ENCODE measurements at regions not wholly inside any gene's neighbourhood (a gene's known extent, or its start where the extent isn't known, plus 50 kb on each side); places are given as distances from the start of the nearest gene placed in this dataset.

- Histone ChIP-seq H3K9ac (ENCODE audit: low read length) (no peak overlapping the region), H3K4me3 (ENCODE audit: low read length) (no peak overlapping the region), H3K27me3 (ENCODE audit: control insufficient read depth, insufficient read depth, low read length) (no peaks in the 10 kb centered on the region), H3K27ac (ENCODE audit: low read depth, low read length) (no peak overlapping the region), H3K36me3 (ENCODE audit: control insufficient read depth, insufficient read depth, low read length) (no peaks in the 10 kb centered on the region), H3K4me1 (ENCODE audit: control insufficient read depth, insufficient read depth, low read length) (no peaks in the 10 kb centered on the region)
Observed at GRCh38 chr10:61148451-61148850, 204.5 kb upstream of the RHOBTB1 start.

DNA sequence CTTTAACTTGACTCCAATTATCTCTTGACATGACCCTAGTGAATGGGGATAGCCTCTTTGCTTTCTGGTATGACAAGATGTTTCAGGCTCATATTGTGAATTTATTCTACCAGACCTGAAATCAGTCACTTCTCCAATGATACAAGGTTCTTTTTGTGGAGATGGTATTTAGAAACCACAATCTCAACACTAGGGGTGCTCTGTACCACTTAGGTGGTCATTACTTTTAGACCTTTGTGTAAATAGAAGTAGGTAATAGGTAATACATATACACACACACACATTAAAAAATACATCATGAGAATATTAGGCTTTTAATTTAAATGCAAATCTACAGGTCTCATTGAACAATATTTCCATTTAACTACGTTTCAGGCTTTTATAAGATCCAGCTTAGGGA is 199.0 kb upstream of the RHOBTB1 start:
- Histone ChIP-seq H3K9ac (ENCODE audit: low read length) (no peak overlapping the region), H3K27ac (ENCODE audit: low read depth, low read length) (no peak overlapping the region), H3K27me3 (ENCODE audit: control insufficient read depth, insufficient read depth, low read length) (no peaks in the 10 kb centered on the region), H3K4me1 (ENCODE audit: control insufficient read depth, insufficient read depth, low read length) (no peaks in the 10 kb centered on the region), H3K4me3 (ENCODE audit: low read length) (no peak overlapping the region), H3K36me3 (ENCODE audit: control insufficient read depth, insufficient read depth, low read length) (no peaks in the 10 kb centered on the region)

GRCh38 chr10:61140765-61141392 is 196.9 kb upstream of the RHOBTB1 start:
- H3K4me3 ChIP-seq (ENCODE audit: low read length): no peak overlapping the region
- no peak overlapping the region for H3K27ac ChIP-seq (ENCODE audit: low read depth, low read length)
- no peaks in the 10 kb centered on the region for H3K4me1 ChIP-seq (ENCODE audit: control insufficient read depth, insufficient read depth, low read length)
- no peaks in the 10 kb centered on the region for H3K36me3 ChIP-seq (ENCODE audit: control insufficient read depth, insufficient read depth, low read length)
- H3K27me3 ChIP-seq (ENCODE audit: control insufficient read depth, insufficient read depth, low read length): no peaks in the 10 kb centered on the region
- H3K9ac ChIP-seq (ENCODE audit: low read length): no peak overlapping the region

- no peaks in the 10 kb centered on the region for H3K27me3 ChIP-seq (ENCODE audit: control insufficient read depth, insufficient read depth, low read length)
- H3K9ac ChIP-seq (ENCODE audit: low read length): no peak overlapping the region
- H3K27ac ChIP-seq (ENCODE audit: low read depth, low read length): no peak overlapping the region
- H3K4me1 ChIP-seq (ENCODE audit: control insufficient read depth, insufficient read depth, low read length): no peaks in the 10 kb centered on the region
- no peaks in the 10 kb centered on the region for H3K36me3 ChIP-seq (ENCODE audit: control insufficient read depth, insufficient read depth, low read length)
- no peak overlapping the region for H3K4me3 ChIP-seq (ENCODE audit: low read length)
Observed at GRCh38 chr10:61139592-61139953, 195.6 kb upstream of the RHOBTB1 start.

GRCh38 chr10:61138708-61139591 is 195.0 kb upstream of the RHOBTB1 start:
- no peaks in the 10 kb centered on the region for H3K36me3 ChIP-seq (ENCODE audit: control insufficient read depth, insufficient read depth, low read length)
- no peaks in the 10 kb centered on the region for H3K4me1 ChIP-seq (ENCODE audit: control insufficient read depth, insufficient read depth, low read length)
- no peak overlapping the region for H3K9ac ChIP-seq (ENCODE audit: low read length)
- no peaks in the 10 kb centered on the region for H3K27me3 ChIP-seq (ENCODE audit: control insufficient read depth, insufficient read depth, low read length)
- no peak overlapping the region for H3K27ac ChIP-seq (ENCODE audit: low read depth, low read length)
- H3K4me3 ChIP-seq (ENCODE audit: low read length): no peak overlapping the region

- no peaks in the 10 kb centered on the region for H3K27me3 ChIP-seq (ENCODE audit: control insufficient read depth, insufficient read depth, low read length)
- H3K4me1 ChIP-seq (ENCODE audit: control insufficient read depth, insufficient read depth, low read length): no peaks in the 10 kb centered on the region
- no peak overlapping the region for H3K9ac ChIP-seq (ENCODE audit: low read length)
- H3K4me3 ChIP-seq (ENCODE audit: low read length): no peak overlapping the region
- no peak overlapping the region for H3K27ac ChIP-seq (ENCODE audit: low read depth, low read length)
- no peaks in the 10 kb centered on the region for H3K36me3 ChIP-seq (ENCODE audit: control insufficient read depth, insufficient read depth, low read length)
Observed at GRCh38 chr10:61136139-61136538, 192.2 kb upstream of the RHOBTB1 start.

DNA sequence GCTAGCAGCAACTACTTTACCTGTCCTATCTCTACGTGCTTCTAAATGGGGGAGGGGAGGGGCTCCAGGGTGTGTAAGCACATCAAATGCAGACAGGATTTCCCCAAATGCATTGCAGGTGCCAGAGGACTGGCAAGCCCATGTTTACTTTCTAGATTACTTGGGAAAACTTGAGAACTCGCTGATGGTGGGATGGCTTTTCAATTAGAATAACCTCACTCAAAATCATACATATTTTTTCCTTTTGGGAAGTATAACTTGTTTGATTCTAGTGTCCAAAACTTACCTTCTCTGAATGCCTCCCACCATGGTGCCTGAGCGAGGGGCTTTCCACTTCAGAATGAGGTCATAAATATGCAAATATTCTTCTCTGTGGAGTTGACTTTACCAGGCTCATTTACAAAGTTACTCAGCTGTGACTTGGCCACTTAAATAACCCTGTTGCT is 191.3 kb upstream of the RHOBTB1 start:
- no peak overlapping the region for H3K9ac ChIP-seq (ENCODE audit: low read length)
- no peaks in the 10 kb centered on the region for H3K27me3 ChIP-seq (ENCODE audit: control insufficient read depth, insufficient read depth, low read length)
- no peak overlapping the region for H3K27ac ChIP-seq (ENCODE audit: low read depth, low read length)
- no peaks in the 10 kb centered on the region for H3K4me1 ChIP-seq (ENCODE audit: control insufficient read depth, insufficient read depth, low read length)
- no peaks in the 10 kb centered on the region for H3K36me3 ChIP-seq (ENCODE audit: control insufficient read depth, insufficient read depth, low read length)
- H3K4me3 ChIP-seq (ENCODE audit: low read length): no peak overlapping the region

GRCh38 chr10:61130366-61130765 is 186.4 kb upstream of the RHOBTB1 start:
- no peaks in the 10 kb centered on the region for H3K36me3 ChIP-seq (ENCODE audit: control insufficient read depth, insufficient read depth, low read length)
- no peak overlapping the region for H3K9ac ChIP-seq (ENCODE audit: low read length)
- H3K4me3 ChIP-seq (ENCODE audit: low read length): no peak overlapping the region
- no peak overlapping the region for H3K27ac ChIP-seq (ENCODE audit: low read depth, low read length)
- H3K27me3 ChIP-seq (ENCODE audit: control insufficient read depth, insufficient read depth, low read length): no peaks in the 10 kb centered on the region
- no peaks in the 10 kb centered on the region for H3K4me1 ChIP-seq (ENCODE audit: control insufficient read depth, insufficient read depth, low read length)

GRCh38 chr10:61128196-61128595 is 184.2 kb upstream of the RHOBTB1 start:
- no peak overlapping the region for H3K9ac ChIP-seq (ENCODE audit: low read length)
- no peaks in the 10 kb centered on the region for H3K36me3 ChIP-seq (ENCODE audit: control insufficient read depth, insufficient read depth, low read length)
- H3K27ac ChIP-seq (ENCODE audit: low read depth, low read length): no peak overlapping the region
- H3K4me1 ChIP-seq (ENCODE audit: control insufficient read depth, insufficient read depth, low read length): no peaks in the 10 kb centered on the region
- no peak overlapping the region for H3K4me3 ChIP-seq (ENCODE audit: low read length)
- H3K27me3 ChIP-seq (ENCODE audit: control insufficient read depth, insufficient read depth, low read length): no peaks in the 10 kb centered on the region

DNA sequence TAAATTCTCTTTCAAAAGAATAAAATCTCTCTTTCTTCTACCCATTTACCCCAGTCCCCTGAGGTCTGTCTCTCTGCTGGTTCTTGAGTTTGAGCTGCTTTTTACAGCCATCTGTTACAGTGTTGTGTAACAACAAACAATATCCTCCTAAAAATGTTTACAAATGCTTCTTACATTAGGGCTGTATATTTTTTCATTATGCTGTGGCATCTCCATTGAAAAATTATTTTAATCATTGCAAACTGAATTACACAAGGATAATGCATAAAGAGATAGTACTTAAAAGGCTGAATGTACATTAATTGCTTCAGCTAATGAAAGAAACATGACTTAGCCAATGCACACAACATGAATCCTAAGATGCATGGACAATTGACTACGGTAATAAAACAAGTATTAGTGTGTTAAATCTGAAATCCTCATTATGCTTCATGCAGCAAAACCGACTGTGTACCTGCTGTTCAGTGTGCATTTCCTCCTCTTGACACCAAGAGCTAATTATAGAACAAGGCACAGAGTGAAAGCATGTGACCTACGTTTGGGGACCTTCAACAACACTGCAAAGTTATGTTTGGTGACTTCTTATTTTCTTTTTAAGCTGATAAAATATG is 181.7 kb upstream of the RHOBTB1 start:
- Histone ChIP-seq H3K4me3 (ENCODE audit: low read length) (no peak overlapping the region), H3K4me1 (ENCODE audit: control insufficient read depth, insufficient read depth, low read length) (no peaks in the 10 kb centered on the region), H3K27me3 (ENCODE audit: control insufficient read depth, insufficient read depth, low read length) (no peaks in the 10 kb centered on the region), H3K36me3 (ENCODE audit: control insufficient read depth, insufficient read depth, low read length) (no peaks in the 10 kb centered on the region), H3K9ac (ENCODE audit: low read length) (no peak overlapping the region), H3K27ac (ENCODE audit: low read depth, low read length) (no peak overlapping the region)

GRCh38 chr10:61124756-61125530 is 181.0 kb upstream of the RHOBTB1 start:
- H3K9ac ChIP-seq (ENCODE audit: low read length): no peak overlapping the region
- no peaks in the 10 kb centered on the region for H3K4me1 ChIP-seq (ENCODE audit: control insufficient read depth, insufficient read depth, low read length)
- no peaks in the 10 kb centered on the region for H3K27me3 ChIP-seq (ENCODE audit: control insufficient read depth, insufficient read depth, low read length)
- no peaks in the 10 kb centered on the region for H3K36me3 ChIP-seq (ENCODE audit: control insufficient read depth, insufficient read depth, low read length)
- H3K4me3 ChIP-seq (ENCODE audit: low read length): no peak overlapping the region
- no peak overlapping the region for H3K27ac ChIP-seq (ENCODE audit: low read depth, low read length)

DNA sequence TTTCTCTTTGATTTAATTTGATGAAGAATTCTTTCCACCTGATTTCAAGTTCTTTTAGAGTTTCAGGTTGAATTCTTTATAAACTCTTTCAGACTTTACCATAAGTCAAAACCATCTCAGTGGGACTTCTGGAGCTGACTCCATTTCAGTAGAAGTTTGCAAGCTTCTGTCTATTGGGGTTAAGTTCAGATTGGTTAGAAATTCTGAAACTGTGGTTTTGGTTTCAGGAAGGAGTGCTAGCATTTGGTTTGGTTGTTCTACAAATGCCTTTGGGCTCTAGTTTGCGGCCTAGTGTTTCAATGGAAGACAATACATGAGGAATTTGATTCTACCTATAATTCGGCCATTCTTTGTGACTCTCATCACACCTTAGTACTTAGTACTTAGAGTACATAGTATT is 176.8 kb upstream of the RHOBTB1 start:
- H3K4me3 ChIP-seq (ENCODE audit: low read length): no peak overlapping the region
- H3K27ac ChIP-seq (ENCODE audit: low read depth, low read length): no peak overlapping the region
- H3K27me3 ChIP-seq (ENCODE audit: control insufficient read depth, insufficient read depth, low read length): no peaks in the 10 kb centered on the region
- no peaks in the 10 kb centered on the region for H3K4me1 ChIP-seq (ENCODE audit: control insufficient read depth, insufficient read depth, low read length)
- H3K9ac ChIP-seq (ENCODE audit: low read length): no peak overlapping the region
- no peaks in the 10 kb centered on the region for H3K36me3 ChIP-seq (ENCODE audit: control insufficient read depth, insufficient read depth, low read length)

Data from rectal smooth muscle tissue (tissue), 1 donor.